B cell (primary cell): ENCODE measurements at regions not wholly inside any gene's neighbourhood (a gene's known extent, or its start where the extent isn't known, plus 50 kb on each side); places are given as distances from the start of the nearest gene placed in this dataset.

Source experiments
- EZH2 ChIP-seq: IDR thresholded peaks from 2 replicates; pipeline ENCODE4 v1.6.1; 2012; ENCODE audit warnings: borderline replicate concordance, low read depth, mild to moderate bottlenecking, moderate library complexity, low read length; ENCODE audit not compliant: insufficient read depth, poor library complexity, severe bottlenecking
- TF ChIP-seq, protein P1 (sequence below): fragments of 200-600 bp; IDR thresholded peaks from one replicate; pipeline ENCODE4 v1.8.0; 2022; ENCODE audit warnings: antibody characterized with exemption, mild to moderate bottlenecking

DNA sequence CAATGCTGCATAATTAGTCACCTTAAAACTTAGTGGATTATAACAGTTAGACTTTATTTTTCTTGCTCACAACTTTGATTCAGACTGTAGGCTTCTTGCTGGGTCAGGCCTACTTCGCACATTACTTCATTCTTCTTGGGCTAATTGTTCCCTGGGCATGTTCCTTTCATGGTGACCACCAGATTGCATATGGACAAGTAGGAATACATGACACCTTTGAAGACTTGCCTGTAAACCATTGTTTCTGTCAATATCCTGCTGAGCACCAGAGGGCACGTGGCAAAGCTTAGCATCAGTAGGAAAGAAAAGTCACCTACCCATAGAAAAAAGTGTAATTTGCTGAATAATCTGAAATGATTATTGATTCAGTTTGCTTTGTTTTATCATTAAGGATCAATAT, 54.3 kb upstream of the ROBO1 start:
- TF ChIP-seq, protein P1, sequence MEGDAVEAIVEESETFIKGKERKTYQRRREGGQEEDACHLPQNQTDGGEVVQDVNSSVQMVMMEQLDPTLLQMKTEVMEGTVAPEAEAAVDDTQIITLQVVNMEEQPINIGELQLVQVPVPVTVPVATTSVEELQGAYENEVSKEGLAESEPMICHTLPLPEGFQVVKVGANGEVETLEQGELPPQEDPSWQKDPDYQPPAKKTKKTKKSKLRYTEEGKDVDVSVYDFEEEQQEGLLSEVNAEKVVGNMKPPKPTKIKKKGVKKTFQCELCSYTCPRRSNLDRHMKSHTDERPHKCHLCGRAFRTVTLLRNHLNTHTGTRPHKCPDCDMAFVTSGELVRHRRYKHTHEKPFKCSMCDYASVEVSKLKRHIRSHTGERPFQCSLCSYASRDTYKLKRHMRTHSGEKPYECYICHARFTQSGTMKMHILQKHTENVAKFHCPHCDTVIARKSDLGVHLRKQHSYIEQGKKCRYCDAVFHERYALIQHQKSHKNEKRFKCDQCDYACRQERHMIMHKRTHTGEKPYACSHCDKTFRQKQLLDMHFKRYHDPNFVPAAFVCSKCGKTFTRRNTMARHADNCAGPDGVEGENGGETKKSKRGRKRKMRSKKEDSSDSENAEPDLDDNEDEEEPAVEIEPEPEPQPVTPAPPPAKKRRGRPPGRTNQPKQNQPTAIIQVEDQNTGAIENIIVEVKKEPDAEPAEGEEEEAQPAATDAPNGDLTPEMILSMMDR, result no peak
- no peak for TF ChIP-seq EZH2
